KOPT-K1 (cell line): ENCODE measurements at regions not wholly inside any gene's neighbourhood (a gene's known extent, or its start where the extent isn't known, plus 50 kb on each side); places are given as distances from the start of the nearest gene placed in this dataset.

Source experiments
- H3K27ac ChIP-seq: fragments of 200-600 bp; sonication (generic); 2 replicates; pipeline ENCODE4 v1.5.1; 2016; ENCODE audit warnings: antibody characterized with exemption, mild to moderate bottlenecking, low read depth, low read length; ENCODE audit not compliant: poor library complexity, severe bottlenecking
- H3K36me3 ChIP-seq: fragments of 200-600 bp; sonication (generic); 2 replicates; pipeline ENCODE4 v1.5.1; 2017; ENCODE audit warnings: antibody characterized with exemption, mild to moderate bottlenecking, low read length, moderate library complexity; ENCODE audit not compliant: insufficient read depth
- H3K9me3 ChIP-seq: fragments of 200-600 bp; sonication (generic); 2 replicates; pipeline ENCODE4 v1.5.1; 2017; ENCODE audit warnings: antibody characterized with exemption, low read length, mild to moderate bottlenecking; ENCODE audit not compliant: insufficient read depth, poor library complexity, severe bottlenecking

DNA sequence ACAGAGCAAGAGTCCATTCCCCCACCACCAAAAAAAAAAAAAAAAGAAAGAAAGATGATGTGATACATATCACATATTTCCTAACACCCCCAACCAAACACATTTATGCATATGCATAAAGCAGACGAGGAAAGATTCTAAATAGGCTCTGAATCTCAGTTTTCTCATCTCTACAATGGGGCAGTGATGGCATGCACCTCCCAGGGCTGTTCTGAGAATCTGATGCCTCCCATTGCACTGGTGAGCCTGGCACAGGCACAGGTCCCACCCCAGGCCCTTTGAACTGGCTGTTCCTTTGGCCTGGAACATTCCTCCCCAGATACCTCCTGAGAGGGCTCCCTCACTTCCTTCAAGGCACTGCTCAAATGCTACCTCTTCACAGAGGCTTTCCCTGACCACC, 116.5 kb downstream of the C9orf50 start:
- H3K9me3 ChIP-seq = no peaks in the 10 kb centered on the region
- no peak overlapping the region for H3K27ac ChIP-seq
- no peaks in the 10 kb centered on the region for H3K36me3 ChIP-seq

DNA sequence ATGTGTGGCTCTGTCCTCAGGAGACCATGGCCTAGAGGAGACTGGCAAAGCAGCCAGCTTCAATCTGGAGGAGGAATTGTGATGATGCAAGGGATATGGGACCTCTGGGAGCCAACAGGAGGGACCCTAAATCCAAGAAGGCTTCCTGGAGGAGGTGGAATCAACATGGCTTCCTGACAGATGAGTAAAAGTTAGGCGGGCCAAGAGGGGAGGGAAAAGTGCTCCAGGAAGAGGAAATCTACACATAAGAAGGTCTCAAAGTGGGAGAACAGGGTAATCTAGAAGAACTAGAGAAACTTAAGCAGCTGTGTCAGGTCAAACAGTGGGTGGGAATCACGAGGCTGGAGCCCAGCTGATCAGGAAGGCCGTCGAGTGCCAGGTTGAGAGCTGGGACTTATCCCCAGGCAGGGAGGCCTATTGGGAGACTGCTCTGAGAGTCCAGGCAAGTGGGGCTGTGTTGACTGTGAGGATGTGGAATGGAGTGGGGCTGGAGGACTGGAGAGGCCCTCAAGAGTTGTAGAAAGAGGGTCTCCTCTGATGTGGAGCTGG, 119.1 kb downstream of the C9orf50 start:
- H3K9me3 ChIP-seq = no peaks in the 10 kb centered on the region
- no peaks in the 10 kb centered on the region for H3K36me3 ChIP-seq
- H3K27ac ChIP-seq = no peak overlapping the region

DNA sequence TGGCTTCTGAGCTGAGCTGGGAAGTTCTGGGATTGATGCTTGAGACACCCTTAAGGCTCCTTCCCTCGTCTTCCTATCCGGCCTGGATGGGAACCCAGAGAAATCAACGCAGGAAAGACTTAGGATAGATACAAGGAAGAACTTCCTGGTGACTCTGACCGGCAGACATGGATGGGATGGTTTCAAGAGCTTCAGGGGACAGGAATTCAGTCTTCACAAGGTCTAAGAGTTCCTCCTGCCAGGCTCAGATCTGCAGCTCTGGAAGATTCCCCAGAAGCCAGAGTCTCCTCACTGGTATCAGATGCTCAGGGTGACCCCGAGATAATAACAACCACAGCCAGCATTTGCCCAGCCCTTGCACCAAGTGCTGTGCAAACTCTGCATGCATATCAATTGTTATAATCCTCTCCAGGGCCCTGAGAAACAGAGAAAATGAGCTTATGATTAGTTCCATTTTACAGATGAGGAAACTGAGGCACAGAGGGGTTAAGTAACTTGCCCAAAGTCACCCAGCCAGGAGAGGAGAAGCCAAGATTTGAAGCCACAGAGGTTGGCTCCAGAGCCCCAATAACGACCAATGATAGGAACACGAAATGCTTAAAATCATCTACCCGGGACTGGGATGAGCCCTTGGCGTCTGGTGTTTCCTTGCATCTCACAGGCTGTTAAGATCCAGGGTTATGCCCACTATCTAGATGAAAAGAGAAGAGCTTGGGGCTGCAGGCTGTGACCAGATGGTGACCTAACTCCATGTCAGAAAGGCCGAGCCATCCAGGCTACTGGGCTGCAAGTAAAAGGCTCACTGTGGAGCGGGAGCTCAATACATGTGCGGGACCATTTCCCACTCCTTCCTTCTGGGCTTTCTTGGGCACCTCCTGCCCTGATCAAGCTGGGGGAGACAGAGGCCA, 119.8 kb downstream of the C9orf50 start:
- H3K9me3 ChIP-seq = no peaks in the 10 kb centered on the region
- H3K36me3 ChIP-seq = no peaks in the 10 kb centered on the region
- H3K27ac ChIP-seq = no peak overlapping the region

DNA sequence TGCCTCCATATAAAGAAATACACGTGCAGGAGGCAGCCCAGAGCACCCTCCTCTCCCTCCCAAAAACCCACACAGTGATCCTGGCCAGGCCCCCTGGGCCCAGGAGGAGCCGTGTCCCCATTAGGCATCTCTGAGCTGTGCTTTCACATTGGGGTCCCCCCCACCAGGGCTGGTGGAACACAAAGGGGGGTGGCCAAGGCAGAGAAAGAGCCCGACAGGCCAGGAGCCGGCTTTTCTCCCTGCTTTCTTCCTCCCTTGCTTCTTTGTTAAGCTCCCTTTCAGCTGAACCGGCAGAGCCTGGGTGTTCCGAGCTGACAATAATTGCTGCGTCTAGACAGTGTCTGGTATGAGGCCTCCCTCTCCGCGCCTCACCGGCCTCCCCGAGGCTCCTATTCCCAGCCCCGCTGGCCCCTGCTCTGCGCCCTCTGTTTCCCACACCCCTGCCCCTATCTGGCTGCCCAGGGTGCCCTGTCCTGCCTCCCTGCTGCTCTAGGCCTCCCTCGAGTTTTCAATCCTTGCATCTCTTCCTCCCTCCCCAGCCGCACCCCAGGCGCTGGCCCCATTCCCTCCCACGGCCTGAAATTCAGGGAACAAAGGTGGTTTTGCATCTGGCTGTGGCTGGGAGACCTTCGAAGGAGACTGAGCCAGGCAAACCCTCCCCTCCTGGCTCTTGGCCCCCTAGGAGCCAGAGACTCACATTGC, 120.6 kb downstream of the C9orf50 start:
- Histone ChIP-seq H3K36me3 (no peaks in the 10 kb centered on the region), H3K27ac (no peak overlapping the region), H3K9me3 (no peaks in the 10 kb centered on the region)

DNA sequence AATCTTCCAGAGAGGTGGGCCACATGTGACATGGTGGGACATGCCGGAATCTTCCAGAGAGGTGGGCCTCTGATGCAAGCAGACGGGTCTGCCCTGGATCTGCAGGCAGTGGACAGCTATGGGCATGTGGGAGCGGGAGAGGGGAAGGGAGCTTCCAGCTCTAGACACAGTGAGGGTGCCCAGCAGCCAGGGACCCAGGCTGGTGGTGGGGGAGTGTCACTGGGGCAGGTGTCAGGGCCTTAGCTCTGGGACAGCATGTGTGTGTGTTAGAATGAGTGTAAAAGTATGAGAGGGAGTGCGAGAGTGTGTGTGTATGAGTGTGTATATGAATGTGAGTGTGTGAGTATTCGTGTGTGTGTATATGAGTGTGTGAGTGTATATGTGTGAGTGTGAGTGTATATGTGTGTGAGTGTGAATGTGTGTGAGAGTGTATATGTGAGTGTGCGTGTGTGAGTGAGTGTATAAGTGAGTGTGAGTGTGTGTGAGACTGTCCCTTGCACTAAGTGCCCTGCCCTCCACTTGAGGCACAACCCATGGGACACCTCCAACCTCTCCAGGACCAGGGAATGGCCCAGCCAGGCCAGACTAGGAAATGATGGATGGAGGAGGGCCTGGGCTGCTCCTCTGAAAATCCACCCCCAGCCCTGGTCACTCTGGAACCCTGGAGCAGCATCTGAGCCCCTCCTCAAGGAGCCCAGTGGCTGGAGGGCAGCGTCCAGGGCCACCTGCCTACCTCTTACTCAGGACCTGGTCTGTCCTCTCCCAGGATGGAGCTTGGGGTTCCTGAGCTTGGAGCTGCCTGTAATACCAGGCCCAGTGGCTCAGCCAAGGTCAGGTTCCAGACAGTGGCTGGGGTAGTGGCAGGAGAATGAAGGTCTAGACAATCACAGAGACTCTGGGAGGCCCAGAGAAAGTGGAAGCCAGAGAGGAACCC, 122.2 kb downstream of the C9orf50 start:
- Histone ChIP-seq H3K9me3 (no peaks in the 10 kb centered on the region), H3K27ac (no peak overlapping the region), H3K36me3 (no peaks in the 10 kb centered on the region)

DNA sequence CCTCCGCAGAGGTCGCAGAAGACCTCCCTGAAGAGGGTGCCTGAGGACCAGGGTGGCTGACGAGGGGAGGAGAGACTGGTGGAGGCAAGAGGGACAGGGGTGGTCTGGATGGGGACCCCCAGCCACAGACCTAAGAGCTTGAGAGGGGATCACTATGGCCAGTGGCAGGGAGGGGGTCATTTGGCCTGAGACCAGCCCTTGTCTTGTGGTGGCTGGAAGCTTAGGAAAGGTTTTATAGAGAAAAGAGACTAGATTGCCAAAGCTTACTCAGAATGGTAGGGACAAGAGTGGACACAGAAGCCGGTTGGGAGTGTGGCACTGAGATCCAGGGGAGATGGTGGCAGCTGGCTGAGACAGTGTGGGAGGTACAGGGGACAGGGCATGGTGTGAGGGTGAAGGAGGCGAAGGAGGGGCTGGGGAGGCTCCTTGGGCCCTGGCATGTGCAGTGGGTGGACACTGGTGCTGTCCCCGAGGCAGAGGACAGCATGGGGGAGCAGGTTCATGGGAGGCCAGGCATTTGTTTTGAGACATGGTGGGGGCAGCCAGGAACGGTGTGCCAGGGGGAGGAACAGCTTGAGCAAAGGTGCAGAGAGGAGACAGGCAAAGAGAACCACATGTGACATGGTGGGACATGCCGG, 123.0 kb downstream of the C9orf50 start:
- H3K27ac ChIP-seq = no peak overlapping the region
- no peaks in the 10 kb centered on the region for H3K36me3 ChIP-seq
- H3K9me3 ChIP-seq = no peaks in the 10 kb centered on the region

DNA sequence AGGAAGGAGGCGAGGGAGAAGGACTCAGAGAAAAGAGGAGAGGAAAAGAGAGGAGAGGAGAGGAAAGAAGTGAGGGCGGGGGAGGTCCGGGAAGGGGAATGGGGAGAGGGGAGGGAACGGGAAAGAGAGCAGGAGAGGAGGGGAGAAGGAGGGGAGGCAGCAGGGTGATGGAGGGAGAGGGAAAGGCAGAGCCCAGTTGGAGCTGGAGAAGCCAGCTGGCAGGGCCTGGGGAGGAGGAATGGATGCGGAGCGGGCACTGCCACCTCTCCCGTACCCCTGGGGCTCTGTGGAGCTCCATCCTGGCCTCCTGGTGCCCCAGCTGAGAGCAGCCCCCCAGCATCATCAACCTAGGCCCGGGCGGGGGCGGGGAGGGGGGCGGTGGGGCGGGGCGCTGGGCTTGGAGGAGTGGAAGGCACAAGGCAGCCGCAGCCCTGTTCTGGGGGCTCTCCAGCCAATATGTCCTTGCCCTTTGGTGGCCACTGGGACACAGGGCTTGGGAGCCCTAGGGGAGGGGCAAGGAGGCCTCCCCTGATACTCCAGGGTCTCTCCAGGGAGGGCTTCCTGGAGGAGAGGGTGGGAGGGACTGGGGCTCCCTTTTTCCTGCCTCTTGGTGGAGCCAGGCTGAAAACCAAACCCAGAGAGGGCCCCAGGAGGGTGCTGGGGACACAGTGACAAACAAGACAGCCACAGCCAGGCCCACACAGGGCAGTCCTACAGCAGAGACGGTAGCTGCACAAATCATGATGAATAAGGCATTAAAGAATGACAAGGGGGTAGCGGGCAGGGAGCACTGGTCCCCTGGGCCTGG, 123.7 kb downstream of the C9orf50 start:
- no peak overlapping the region for H3K27ac ChIP-seq
- H3K9me3 ChIP-seq = no peaks in the 10 kb centered on the region
- H3K36me3 ChIP-seq = no peaks in the 10 kb centered on the region

DNA sequence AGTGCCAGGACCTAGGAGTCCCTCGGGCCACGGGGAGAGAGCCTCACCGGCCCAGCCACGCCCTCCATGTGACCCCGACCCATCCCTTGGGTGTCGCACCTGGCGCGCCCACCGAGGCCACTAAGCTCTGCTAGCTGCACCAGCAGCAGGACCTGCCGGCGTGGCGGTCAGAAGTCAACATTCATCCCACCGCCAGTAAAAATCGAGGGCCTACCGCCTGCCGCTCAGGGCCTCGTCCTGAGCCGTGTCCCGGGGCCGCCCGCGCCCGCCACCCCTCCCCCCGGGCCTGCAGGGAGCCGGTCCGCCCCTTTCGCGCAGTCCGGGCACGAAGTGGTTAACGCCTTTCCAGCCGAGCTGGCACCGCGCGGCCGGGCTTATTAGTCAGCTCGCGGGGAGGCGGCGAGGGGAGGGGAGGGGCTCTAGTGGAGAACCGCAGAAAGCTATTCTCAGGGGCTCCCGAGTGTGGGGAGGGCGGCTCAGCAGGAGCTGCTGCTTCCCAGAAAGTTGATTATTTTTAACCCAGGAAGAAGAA, 124.4 kb downstream of the C9orf50 start:
- Histone ChIP-seq H3K36me3 (no peaks in the 10 kb centered on the region), H3K27ac (no peak overlapping the region), H3K9me3 (no peaks in the 10 kb centered on the region)

DNA sequence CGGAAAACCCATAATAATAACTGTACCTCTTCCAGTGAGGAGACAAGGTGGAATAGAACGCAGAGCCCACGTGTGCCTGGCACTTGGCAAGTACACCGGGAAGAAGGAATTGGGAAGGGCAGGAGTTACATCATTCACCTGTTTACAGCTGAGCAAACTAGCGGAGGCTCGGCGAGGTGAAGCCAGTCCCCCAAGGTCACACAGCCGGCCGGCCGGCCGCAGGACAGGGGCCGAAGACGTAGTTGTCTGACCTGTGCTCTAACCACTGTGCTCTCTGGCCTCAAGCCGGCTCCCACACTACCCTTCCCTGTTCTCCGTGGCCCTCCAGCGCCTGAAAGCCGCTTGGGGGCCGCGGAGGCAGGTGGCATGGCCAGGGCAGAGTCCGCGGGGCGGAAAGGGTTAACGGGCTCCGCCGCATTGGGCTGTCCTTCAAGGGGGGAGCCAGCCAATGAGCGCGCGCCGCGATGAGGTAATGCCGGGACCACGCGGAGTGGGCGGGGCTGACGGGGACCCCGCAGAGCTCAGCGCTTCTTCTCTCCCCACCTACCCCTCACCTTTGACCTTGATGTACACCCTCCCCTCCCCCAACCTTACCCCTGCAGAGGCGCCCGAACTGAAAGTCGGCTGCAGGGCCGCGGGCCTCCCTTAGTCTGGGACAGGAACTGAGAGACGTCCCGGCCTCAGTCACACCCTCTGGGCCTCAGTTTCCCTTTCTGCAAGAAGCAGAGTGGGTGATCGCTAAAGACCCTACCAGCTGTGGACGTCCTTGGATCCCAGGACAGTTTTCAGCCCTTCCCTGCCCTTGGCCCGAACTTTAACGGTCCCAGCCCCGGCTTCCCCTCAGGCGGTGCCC, 125.1 kb downstream of the C9orf50 start:
- Histone ChIP-seq H3K9me3 (no peaks in the 10 kb centered on the region), H3K36me3 (no peaks in the 10 kb centered on the region), H3K27ac (no peak overlapping the region)

DNA sequence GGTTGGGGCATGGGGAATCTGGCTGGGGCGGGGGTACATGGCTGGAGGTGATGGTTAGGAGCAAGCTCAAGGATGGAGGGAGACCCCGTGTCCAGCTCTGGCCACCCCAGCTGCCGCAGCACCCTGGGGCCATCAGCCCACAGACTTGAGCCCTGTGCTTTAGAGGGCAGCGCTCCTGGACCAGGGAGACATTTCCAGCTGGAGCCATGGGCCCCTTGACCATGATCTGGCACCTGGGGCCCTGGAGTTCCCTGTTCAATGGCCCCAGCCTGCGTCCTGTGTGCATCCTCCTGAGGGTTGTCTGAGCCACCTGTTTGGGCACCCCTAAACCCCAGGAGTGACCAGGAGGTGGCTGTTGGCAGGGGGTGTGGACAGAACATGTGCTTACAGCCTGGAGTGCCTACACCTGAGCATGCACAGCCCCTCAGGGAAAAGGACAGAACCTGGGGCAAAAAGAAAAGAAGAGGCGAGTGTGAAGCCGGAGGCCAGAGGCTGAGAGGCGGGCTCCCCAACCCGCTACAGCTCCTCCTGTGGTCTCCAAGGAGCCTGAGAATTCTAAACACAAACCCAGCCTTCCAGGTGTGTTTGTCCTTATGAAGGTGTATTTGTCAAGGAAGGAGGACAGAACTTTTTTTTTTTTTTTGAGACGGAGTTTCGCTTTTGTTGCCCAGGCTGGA, 126.7 kb downstream of the C9orf50 start:
- Histone ChIP-seq H3K27ac (no peak overlapping the region), H3K36me3 (no peaks in the 10 kb centered on the region), H3K9me3 (no peaks in the 10 kb centered on the region)

DNA sequence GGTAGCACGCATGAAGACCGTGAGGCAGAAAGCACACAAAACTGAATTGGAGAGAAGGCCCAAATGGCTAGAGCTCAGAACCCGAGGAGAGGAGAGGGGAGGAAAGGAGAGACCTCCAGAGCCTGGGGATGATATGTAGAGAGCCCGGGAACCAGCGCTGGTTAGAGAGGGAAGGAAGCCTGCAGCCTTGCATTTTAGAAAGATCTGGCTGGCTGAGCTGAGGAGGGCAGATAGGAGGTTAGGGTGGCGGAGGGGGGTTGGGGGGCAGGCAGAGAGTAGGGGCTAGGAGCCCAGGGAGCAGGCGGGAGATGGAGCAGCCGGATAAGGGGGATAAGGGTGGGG, 127.2 kb downstream of the C9orf50 start:
- H3K27ac ChIP-seq = no peak overlapping the region
- H3K36me3 ChIP-seq = no peaks in the 10 kb centered on the region
- no peaks in the 10 kb centered on the region for H3K9me3 ChIP-seq

DNA sequence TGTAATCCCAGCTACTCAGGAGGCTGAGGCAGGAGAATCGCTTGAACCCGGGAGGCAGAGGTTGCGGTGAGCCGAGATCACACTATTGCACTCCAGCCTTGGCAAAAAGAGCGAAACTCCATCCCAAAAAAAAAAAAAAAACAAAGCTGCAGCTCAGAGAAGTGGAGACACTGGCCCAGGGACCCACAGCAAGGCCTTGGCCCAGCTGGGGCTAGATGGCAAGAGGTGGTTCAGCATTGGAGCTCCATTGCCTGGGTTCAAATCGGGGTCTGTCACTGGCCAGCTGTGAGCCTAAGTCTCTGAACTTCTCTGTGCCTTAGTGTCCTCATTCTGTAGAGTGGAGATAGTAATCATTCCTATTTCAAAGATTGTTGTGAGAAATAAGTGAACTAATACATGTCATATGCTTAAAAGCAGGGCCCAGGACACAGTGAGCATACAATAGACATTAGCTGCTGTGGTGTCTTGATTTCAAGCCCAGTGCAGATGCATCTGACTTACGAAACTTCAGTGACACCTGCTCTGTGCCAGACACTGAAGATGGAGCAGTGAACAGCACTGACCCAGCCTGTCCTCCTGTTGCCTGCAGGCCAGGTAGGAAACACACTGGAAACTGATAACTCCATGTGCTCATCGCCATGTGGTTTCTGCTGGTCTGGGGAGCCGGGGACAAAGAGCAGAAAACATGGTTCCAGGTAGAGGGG, 127.7 kb downstream of the C9orf50 start:
- Histone ChIP-seq H3K36me3 (no peaks in the 10 kb centered on the region), H3K9me3 (no peaks in the 10 kb centered on the region), H3K27ac (no peak overlapping the region)
